ENCODE measurements at regions not wholly inside any gene's neighbourhood (a gene's known extent, or its start where the extent isn't known, plus 50 kb on each side); places are given as distances from the start of the nearest gene placed in this dataset.

GRCh38 chr4:154107337-154107736 lies 318.5 kb upstream of the SFRP2 start:
- ATAC-seq (no peak), DNase-seq (no peak)
- Histone ChIP-seq H3K27ac (ENCODE audit: low read length) (no peak overlapping the region), H3K4me3 (ENCODE audit: low read length) (no peak overlapping the region), H3K27me3 (ENCODE audit: control insufficient read depth, insufficient read depth, low read length) (no peaks in the 10 kb centered on the region), H3K36me3 (ENCODE audit: control insufficient read depth, insufficient read depth, low read length) (no peaks in the 10 kb centered on the region), H3K4me1 (ENCODE audit: control insufficient read depth, insufficient read depth, low read length) (no peaks in the 10 kb centered on the region), H3K9me3 (ENCODE audit: control insufficient read depth, insufficient read depth, low read length) (peaks cover 2% of the 10 kb centered on the region)
- Mint-ChIP-seq H3K36me3 (no peaks in the 10 kb centered on the region), H3K9me3 (peaks cover 6 to 7% of the 10 kb centered on the region in 2 donors), H3K27me3 (ENCODE audit: low read depth in 2 of 2) (no peaks in the 10 kb centered on the region), H3K27ac (no peak overlapping the region), H3K4me1 (no peaks in the 10 kb centered on the region), H3K4me3 (no peak overlapping the region)
- no peak for TF ChIP-seq CTCF (IDR thresholded peaks at IDR 0.05)
- 91% methylated on average over 1 of the region's 2 CpGs for WGBS (ENCODE audit: insufficient coverage)
- intact Hi-C loops (cut with micrococcal nuclease), result no loop called here

- Histone ChIP-seq H3K4me3 (ENCODE audit: low read length) (no peak overlapping the region), H3K36me3 (ENCODE audit: control insufficient read depth, insufficient read depth, low read length) (no peaks in the 10 kb centered on the region), H3K27ac (ENCODE audit: low read length) (no peak overlapping the region), H3K27me3 (ENCODE audit: control insufficient read depth, insufficient read depth, low read length) (no peaks in the 10 kb centered on the region), H3K9me3 (ENCODE audit: control insufficient read depth, insufficient read depth, low read length) (no peaks in the 10 kb centered on the region), H3K4me1 (ENCODE audit: control insufficient read depth, insufficient read depth, low read length) (no peaks in the 10 kb centered on the region)
- H3K27me3 Mint-ChIP-seq (ENCODE audit: low read depth in 2 of 2), result no peaks in the 10 kb centered on the region
- intact Hi-C loops (cut with micrococcal nuclease), result no loop called here
- no peak overlapping the region for H3K4me3 Mint-ChIP-seq
- no peak for TF ChIP-seq CTCF (IDR thresholded peaks at IDR 0.05)
- no peak for ATAC-seq
- no peak for DNase-seq
- 0% methylated on average over 1 of the region's 2 CpGs for WGBS (ENCODE audit: insufficient coverage)
- H3K4me1 Mint-ChIP-seq, result no peaks in the 10 kb centered on the region
- no peaks in the 10 kb centered on the region for H3K9me3 Mint-ChIP-seq
- H3K27ac Mint-ChIP-seq, result no peak overlapping the region
- no peaks in the 10 kb centered on the region for H3K36me3 Mint-ChIP-seq
These were observed 299.9 kb upstream of the SFRP2 start for GRCh38 chr4:154088741-154089140.

- Histone ChIP-seq H3K4me1 (ENCODE audit: control insufficient read depth, insufficient read depth, low read length) (no peaks in the 10 kb centered on the region), H3K9me3 (ENCODE audit: control insufficient read depth, insufficient read depth, low read length) (no peaks in the 10 kb centered on the region), H3K27me3 (ENCODE audit: control insufficient read depth, insufficient read depth, low read length) (no peaks in the 10 kb centered on the region), H3K36me3 (ENCODE audit: control insufficient read depth, insufficient read depth, low read length) (no peaks in the 10 kb centered on the region), H3K4me3 (ENCODE audit: low read length) (no peak overlapping the region), H3K27ac (ENCODE audit: low read length) (no peak overlapping the region)
- ATAC-seq (no peak), DNase-seq (no peak)
- no peak overlapping the region for H3K4me3 Mint-ChIP-seq
- intact Hi-C loops (cut with micrococcal nuclease), result no loop called here
- no peaks in the 10 kb centered on the region for H3K36me3 Mint-ChIP-seq
- H3K27ac Mint-ChIP-seq, result no peak overlapping the region
- 39% methylated on average over 3 of the region's 3 CpGs for WGBS (ENCODE audit: insufficient coverage)
- no peaks in the 10 kb centered on the region for H3K4me1 Mint-ChIP-seq
- H3K9me3 Mint-ChIP-seq, result peaks cover 2 to 3% of the 10 kb centered on the region in 2 donors
- H3K27me3 Mint-ChIP-seq (ENCODE audit: low read depth in 2 of 2), result peaks cover 0 to 3% of the 10 kb centered on the region in 2 donors
- no peak for TF ChIP-seq CTCF (IDR thresholded peaks at IDR 0.05)
These were observed 297.4 kb upstream of the SFRP2 start for GRCh38 chr4:154086247-154086646.

DNA sequence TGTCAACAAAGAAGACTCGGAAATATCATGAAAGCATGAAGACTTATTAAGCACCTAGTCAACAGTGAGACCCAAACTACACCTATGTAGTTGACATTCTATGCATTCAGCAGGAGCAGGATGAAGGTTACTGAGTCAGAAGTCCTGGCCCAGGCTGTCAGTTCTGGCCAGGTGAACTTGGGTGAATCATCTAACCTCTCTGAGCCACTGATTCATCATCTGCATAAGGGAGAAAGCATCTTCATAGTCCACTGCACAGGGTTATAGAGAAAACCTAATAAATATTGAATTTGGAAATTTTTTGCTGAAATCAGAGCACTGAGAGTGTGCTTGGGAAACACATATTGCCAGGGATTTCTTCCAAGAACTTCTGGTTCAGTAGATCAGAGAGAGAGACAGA lies 296.0 kb upstream of the SFRP2 start:
- no peaks in the 10 kb centered on the region for H3K36me3 ChIP-seq (ENCODE audit: control insufficient read depth, insufficient read depth, low read length)
- Mint-ChIP-seq H3K27ac (no peak overlapping the region), H3K4me1 (no peaks in the 10 kb centered on the region), H3K36me3 (no peaks in the 10 kb centered on the region), H3K9me3 (peaks cover 2 to 3% of the 10 kb centered on the region in 2 donors), H3K4me3 (no peak overlapping the region), H3K27me3 (ENCODE audit: low read depth in 2 of 2) (peaks cover 0 to 3% of the 10 kb centered on the region in 2 donors)
- H3K9me3 ChIP-seq (ENCODE audit: control insufficient read depth, insufficient read depth, low read length), result no peaks in the 10 kb centered on the region
- H3K27ac ChIP-seq (ENCODE audit: low read length), result no peak overlapping the region
- no peak for ATAC-seq
- no peak for DNase-seq
- no peaks in the 10 kb centered on the region for H3K4me1 ChIP-seq (ENCODE audit: control insufficient read depth, insufficient read depth, low read length)
- intact Hi-C loops (cut with micrococcal nuclease), result no loop called here
- WGBS (ENCODE audit: insufficient coverage), result 100% methylated on average over 1 of the region's 1 CpG
- H3K27me3 ChIP-seq (ENCODE audit: control insufficient read depth, insufficient read depth, low read length), result no peaks in the 10 kb centered on the region
- TF ChIP-seq CTCF (IDR thresholded peaks at IDR 0.05), result no peak
- no peak overlapping the region for H3K4me3 ChIP-seq (ENCODE audit: low read length)

Data from natural killer cell (primary cell).